DND-41 (cell line): ENCODE measurements at regions not wholly inside any gene's neighbourhood (a gene's known extent, or its start where the extent isn't known, plus 50 kb on each side); places are given as distances from the start of the nearest gene placed in this dataset.

ENCODE experiments used
- ATAC-seq: fragments of 200-7000 bp; cut with Tn5 transposase; 3 replicates; pipeline ENCODE4 v1.9.1; 2021; ENCODE audit warnings: low read depth; ENCODE audit not compliant: insufficient read depth
- DNase-seq: peaks from one replicate; pipeline ENCODE4 v3.0.0-alpha.2; 2020
- H2AFZ ChIP-seq: 2 replicates; pipeline ENCODE4 v1.6.0; 2012; ENCODE audit warnings: low read depth, low read length
- H3K27ac ChIP-seq: 2 replicates; pipeline ENCODE4 v1.5.1; 2012; ENCODE audit warnings: low read length, inconsistent platforms
- H3K27me3 ChIP-seq: fragments of 200-600 bp; sonication (generic); 2 replicates; pipeline ENCODE4 v1.6.0; 2012; ENCODE audit warnings: low read length, mild to moderate bottlenecking, inconsistent platforms; ENCODE audit not compliant: insufficient read depth, poor library complexity
- H3K36me3 ChIP-seq: 2 replicates; pipeline ENCODE4 v1.5.1; 2012; ENCODE audit warnings: low read length, inconsistent platforms; ENCODE audit not compliant: insufficient read depth
- H3K4me1 ChIP-seq: 2 replicates; pipeline ENCODE4 v1.5.1; 2012; ENCODE audit warnings: mild to moderate bottlenecking, low read length; ENCODE audit not compliant: insufficient read depth
- H3K4me2 ChIP-seq: 2 replicates; pipeline ENCODE4 v1.6.0; 2012; ENCODE audit warnings: mild to moderate bottlenecking, moderate library complexity, low read length, inconsistent platforms; ENCODE audit not compliant: insufficient read depth
- H3K4me3 ChIP-seq, 2 experiments: fragments of 200-600 bp in 1 of 2; shearing (Covaris generic) in 1 of 2; 2 replicates each; pipeline ENCODE4 v1.5.1; 2012 to 2016; ENCODE audit warnings: inconsistent platforms in 2 of 2, low read length in 2 of 2, mild to moderate bottlenecking in 2 of 2, low read depth in 1 of 2, moderate library complexity in 1 of 2
- H3K79me2 ChIP-seq: 2 replicates; pipeline ENCODE4 v1.6.0; 2012; ENCODE audit warnings: low read length, inconsistent platforms; ENCODE audit not compliant: insufficient read depth
- H3K9ac ChIP-seq: 2 replicates; pipeline ENCODE4 v1.6.0; 2012; ENCODE audit warnings: low read depth, mild to moderate bottlenecking, inconsistent platforms, low read length, moderate library complexity
- H3K9me3 ChIP-seq: 2 replicates; pipeline ENCODE4 v1.5.1; 2012; ENCODE audit warnings: low read length, moderate library complexity, mild to moderate bottlenecking, inconsistent platforms; ENCODE audit not compliant: insufficient read depth, severe bottlenecking
- H4K20me1 ChIP-seq: 2 replicates; pipeline ENCODE4 v1.6.0; 2012; ENCODE audit warnings: low read length; ENCODE audit not compliant: insufficient read depth
- CTCF ChIP-seq: IDR thresholded peaks from 2 replicates; pipeline ENCODE4 v1.5.1; 2012; ENCODE audit warnings: borderline replicate concordance, low read length, moderate library complexity, mild to moderate bottlenecking; ENCODE audit not compliant: poor library complexity, severe bottlenecking; ENCODE audit errors: extremely low read depth
- EZH2 ChIP-seq: IDR thresholded peaks from 3 replicates; pipeline ENCODE4 v1.6.1; 2012; ENCODE audit warnings: borderline replicate concordance, low read depth, mild to moderate bottlenecking, moderate library complexity, low read length, inconsistent platforms; ENCODE audit not compliant: severe bottlenecking

GRCh38 chr1:30033256-30034104, 689.9 kb downstream of the MATN1 start:
- Histone ChIP-seq H2AFZ (no peak overlapping the region), H3K4me2 (no peak overlapping the region), H3K79me2 (no peaks in the 10 kb centered on the region), H3K9ac (no peak overlapping the region), H3K4me1 (no peaks in the 10 kb centered on the region), H3K27me3 (no peaks in the 10 kb centered on the region), H3K9me3 (no peaks in the 10 kb centered on the region), H3K36me3 (no peaks in the 10 kb centered on the region), H3K27ac (no peak overlapping the region), H4K20me1 (no peaks in the 10 kb centered on the region; the same call in 1 of the 2 replicates), H3K4me3 (no peak overlapping the region)
- no peak for ATAC-seq
- TF ChIP-seq EZH2 (no peak), CTCF (no peak)
- no peak for DNase-seq

GRCh38 chr1:30032302-30032701, 691.1 kb downstream of the MATN1 start:
- no peak for TF ChIP-seq CTCF
- no peak for TF ChIP-seq EZH2
- Histone ChIP-seq H3K36me3 (no peaks in the 10 kb centered on the region), H3K4me2 (no peak overlapping the region), H3K27ac (no peak overlapping the region), H3K4me1 (no peaks in the 10 kb centered on the region), H4K20me1 (no peaks in the 10 kb centered on the region; the same call in 1 of the 2 replicates), H3K27me3 (no peaks in the 10 kb centered on the region), H3K9ac (no peak overlapping the region), H2AFZ (no peak overlapping the region), H3K4me3 (no peak overlapping the region), H3K9me3 (no peaks in the 10 kb centered on the region), H3K79me2 (no peaks in the 10 kb centered on the region)
- no peak for DNase-seq
- ATAC-seq, result no peak

GRCh38 chr1:30029677-30030076, 693.7 kb downstream of the MATN1 start:
- Histone ChIP-seq H3K4me2 (no peak overlapping the region), H3K4me3 (no peak overlapping the region), H3K4me1 (no peaks in the 10 kb centered on the region), H3K9ac (no peak overlapping the region), H3K36me3 (no peaks in the 10 kb centered on the region), H4K20me1 (no peaks in the 10 kb centered on the region), H3K27ac (no peak overlapping the region), H3K9me3 (no peaks in the 10 kb centered on the region), H3K79me2 (no peaks in the 10 kb centered on the region), H2AFZ (no peak overlapping the region), H3K27me3 (no peaks in the 10 kb centered on the region)
- no peak for DNase-seq
- TF ChIP-seq EZH2, result no peak
- no peak for ATAC-seq

GRCh38 chr1:30028939-30029338, 694.4 kb downstream of the MATN1 start:
- ATAC-seq (no peak), DNase-seq (no peak)
- Histone ChIP-seq H3K9ac (no peak overlapping the region), H3K27me3 (no peaks in the 10 kb centered on the region), H3K4me1 (no peaks in the 10 kb centered on the region), H3K4me3 (no peak overlapping the region), H3K9me3 (no peaks in the 10 kb centered on the region), H3K4me2 (no peak overlapping the region), H3K36me3 (no peaks in the 10 kb centered on the region), H3K79me2 (no peaks in the 10 kb centered on the region), H4K20me1 (no peaks in the 10 kb centered on the region), H2AFZ (no peak overlapping the region), H3K27ac (no peak overlapping the region)
- TF ChIP-seq EZH2 (no peak), CTCF (no peak)
